ENCODE measurements at regions not wholly inside any gene's neighbourhood (a gene's known extent, or its start where the extent isn't known, plus 50 kb on each side); places are given as distances from the start of the nearest gene placed in this dataset.

- H3K23ac ChIP-seq (ENCODE audit: low read depth, low read length), result no peak overlapping the region
- DNase-seq (peak; percentile 16), ATAC-seq (ENCODE audit: low read depth) (peak; percentile 29; the same call in 1 of the 2 replicates)
- H4K20me1 ChIP-seq (ENCODE audit: insufficient read depth, low read length), result no peaks in the 10 kb centered on the region
- H3K36me3 ChIP-seq (ENCODE audit: control insufficient read depth, insufficient read depth, low read length), result no peaks in the 10 kb centered on the region
- POLR2A ChIA-PET (ENCODE audit: unreplicated experiment), result no interaction called here
- H3K27me3 ChIP-seq (ENCODE audit: control insufficient read depth, insufficient read depth, low read length), result no peaks in the 10 kb centered on the region
- H3K79me1 ChIP-seq (ENCODE audit: low read depth in 1 of 2, low read length in 2 of 2), result no peaks in the 10 kb centered on the region
- H4K5ac ChIP-seq (ENCODE audit: low read depth, low read length), result no peak overlapping the region
- no peak overlapping the region for H3K27ac ChIP-seq (ENCODE audit: insufficient read depth, low read length)
- no TSS peak for BruUV-seq (replicated peaks)
- H4K8ac ChIP-seq (ENCODE audit: low read depth in 2 of 2, low read length in 2 of 2), result no peak overlapping the region
- in situ Hi-C loops (cut with MboI; ENCODE audit: low sequenced_read_pairs), result no loop called here
- H3K9ac ChIP-seq (ENCODE audit: low read depth, low read length), result no peak overlapping the region
- H3K9me3 ChIP-seq (ENCODE audit: control insufficient read depth, insufficient read depth, low read length), result no peaks in the 10 kb centered on the region
- no peak overlapping the region for H2BK20ac ChIP-seq (ENCODE audit: low read depth, low read length)
- no peak overlapping the region for H2AK5ac ChIP-seq (ENCODE audit: low read depth, low read length)
- TF ChIP-seq FOS (IDR thresholded peaks at IDR 0.05; ENCODE audit: low read depth, low read length) (no peak), MAZ (IDR thresholded peaks at IDR 0.05; ENCODE audit: borderline replicate concordance, low read depth, low read length) (no peak), MXI1 (IDR thresholded peaks at IDR 0.05; ENCODE audit: borderline replicate concordance, low read depth, low read length) (no peak)
- dilution Hi-C loops (cut with HindIII; ENCODE audit: low sequenced_read_pairs, unreplicated experiment), result no loop called here
- CTCF ChIA-PET, result no interaction called here
- no peak overlapping the region for H2BK120ac ChIP-seq (ENCODE audit: low read depth, low read length)
- no peak overlapping the region for H3K18ac ChIP-seq (ENCODE audit: low read depth, low read length)
- H3K14ac ChIP-seq (replicated peaks; ENCODE audit: low read depth, low read length), result no peak overlapping the region
- H3K4me3 ChIP-seq (ENCODE audit: insufficient read depth, low read depth, low read length), result no peak overlapping the region
- H3K4ac ChIP-seq (ENCODE audit: low read depth, low read length), result no peak overlapping the region
- H3K4me2 ChIP-seq (ENCODE audit: low read depth, low read length), result no peak overlapping the region
- H2BK15ac ChIP-seq (ENCODE audit: low read depth, low read length), result no peak overlapping the region
- no peak overlapping the region for H2AFZ ChIP-seq (replicated peaks; ENCODE audit: low read length, poor library complexity)
- WGBS, 2 experiments (ENCODE audit: extremely low coverage in 2 of 2, insufficient read length in 1 of 2), result no CpG with 5 or more reads among the region's 3 CpGs
- no peaks in the 10 kb centered on the region for H3K9me1 ChIP-seq (ENCODE audit: insufficient read depth, low read length)
- H4K91ac ChIP-seq (ENCODE audit: insufficient read depth, low read depth, low read length), result no peak overlapping the region
- H2AK9ac ChIP-seq (replicated peaks; ENCODE audit: low read depth, low read length, poor library complexity), result no peak overlapping the region
- no peaks in the 10 kb centered on the region for H3K4me1 ChIP-seq (ENCODE audit: control insufficient read depth, insufficient read depth, low read length)
- H2BK5ac ChIP-seq (ENCODE audit: low read depth, low read length, poor library complexity, severe bottlenecking), result no peak overlapping the region
- no peak overlapping the region for H3K56ac ChIP-seq (ENCODE audit: extremely low read depth, insufficient read depth, low read length)
- intact Hi-C loops (cut with micrococcal nuclease), result no loop called here
These were observed 173.9 kb upstream of the PLEKHA5 start for GRCh38 chr12:18955594-18955993.

Measured in IMR-90 (cell line).